MM.1S (cell line): ENCODE measurements at regions not wholly inside any gene's neighbourhood (a gene's known extent, or its start where the extent isn't known, plus 50 kb on each side); places are given as distances from the start of the nearest gene placed in this dataset.

Experiments used
- CTCF ChIP-seq: fragments of 300-600 bp; sonication (generic); IDR thresholded peaks from 2 replicates; pipeline ENCODE4 v1.5.1; 2016; ENCODE audit warnings: antibody characterized with exemption, low read length, mixed read lengths
- EZH2 ChIP-seq: fragments of 300-600 bp; sonication (generic); optimal IDR thresholded peaks from 2 replicates; pipeline ENCODE3; 2017; ENCODE audit warnings: low read depth, mild to moderate bottlenecking, antibody characterized with exemption, low read length, mixed read lengths

GRCh38 chr2:133633309-133633708 is 65.0 kb upstream of the NCKAP5 start:
- TF ChIP-seq CTCF (no peak), EZH2 (no peak)
